A549 (cell line): ENCODE measurements at regions not wholly inside any gene's neighbourhood (a gene's known extent, or its start where the extent isn't known, plus 50 kb on each side); places are given as distances from the start of the nearest gene placed in this dataset.

Experiments
- CEBPB ChIP-seq, 2 experiments: fragments of >200 bp in 1 of 2; sonication (Bioruptor Twin) in 1 of 2; formaldehyde crosslinking in 1 of 2; IDR thresholded peaks; 2 replicates each; pipeline ENCODE4 v1.6.1; 2012 to 2016
- CTCF ChIP-seq: fragments of >200 bp; sonication (Bioruptor Twin); formaldehyde crosslinking; IDR thresholded peaks from 3 replicates; pipeline ENCODE4 v1.5.1; 2016
- EHMT2 ChIP-seq: fragments of 200-600 bp; sonication (generic); IDR thresholded peaks from 2 replicates; pipeline ENCODE4 v1.6.1; 2016; ENCODE audit warnings: antibody characterized with exemption, low read depth, mild to moderate bottlenecking, moderate library complexity
- HDAC2 ChIP-seq: fragments of 200-600 bp; sonication (generic); IDR thresholded peaks from 2 replicates; pipeline ENCODE4 v1.6.1; 2016
- JUN ChIP-seq, 2 experiments: fragments of >200 bp; sonication (Bioruptor Twin); formaldehyde crosslinking; IDR thresholded peaks; 2 replicates in 1 of 2; 3 replicates in 1 of 2; pipeline ENCODE4 v1.6.1; 2016 to 2017
- JUNB ChIP-seq: fragments of >200 bp; sonication (Bioruptor Twin); formaldehyde crosslinking; IDR thresholded peaks from 2 replicates; pipeline ENCODE4 v1.6.1; 2016
- NR3C1 ChIP-seq: fragments of >200 bp; sonication (Bioruptor Twin); formaldehyde crosslinking; IDR thresholded peaks from 3 replicates; pipeline ENCODE4 v1.6.1; 2017
- RAD21 ChIP-seq, 2 experiments: fragments of >200 bp in 1 of 2; sonication (Bioruptor Twin) in 1 of 2; formaldehyde crosslinking in 1 of 2; IDR thresholded peaks in 1 of 2; conservative IDR thresholded peaks in 1 of 2; 2 replicates in 1 of 2; 3 replicates in 1 of 2; pipeline ENCODE4 v1.6.1; 2012 to 2018; ENCODE audit warnings: inconsistent platforms in 1 of 2
- REST ChIP-seq: fragments of 200-600 bp; sonication (generic); IDR thresholded peaks from 2 replicates; pipeline ENCODE4 v1.6.1; 2016; ENCODE audit warnings: antibody characterized with exemption, mild to moderate bottlenecking, moderate library complexity
- RFX5 ChIP-seq: fragments of 450-650 bp; IDR thresholded peaks from 2 replicates; pipeline ENCODE4 v1.7.1; 2014; ENCODE audit warnings: antibody characterized with exemption, mild to moderate bottlenecking, moderate library complexity
- SMC3 ChIP-seq: fragments of >200 bp; sonication (Bioruptor Twin); formaldehyde crosslinking; IDR thresholded peaks from 3 replicates; pipeline ENCODE4 v1.6.1; 2018; ENCODE audit warnings: inconsistent platforms
- SREBF2 ChIP-seq: fragments of 450-650 bp; IDR thresholded peaks from 2 replicates; pipeline ENCODE4 v1.6.1; 2014; ENCODE audit warnings: mild to moderate bottlenecking, moderate library complexity

GRCh38 chr4:53816561-53816960 is 225.3 kb upstream of the LNX1 start:
- TF ChIP-seq CEBPB (IDR thresholded peaks at IDR 0.05) (no peak), NR3C1 (no peak), EHMT2 (no peak), CTCF (no peak), JUNB (no peak), JUN (IDR thresholded peaks at IDR 0.05) (no peak), SREBF2 (no peak), RAD21 (conservative IDR thresholded peaks at IDR 0.05 in 1 of 2, IDR thresholded peaks at IDR 0.05 in 1 of 2) (no peak), SMC3 (no peak), REST (no peak), RFX5 (no peak), HDAC2 (no peak)
